ENCODE measurements at regions not wholly inside any gene's neighbourhood (a gene's known extent, or its start where the extent isn't known, plus 50 kb on each side); places are given as distances from the start of the nearest gene placed in this dataset.

- Mint-ChIP-seq H3K36me3 (ENCODE audit: low read depth) (no peaks in the 10 kb centered on the region), H3K4me1 (ENCODE audit: low read depth) (no peaks in the 10 kb centered on the region), H3K4me3 (no peak overlapping the region), H3K27ac (no peak overlapping the region), H3K27me3 (ENCODE audit: low read depth) (peaks cover 6% of the 10 kb centered on the region), H3K9me3 (peaks cover 7% of the 10 kb centered on the region)
- DNase-seq (ENCODE audit: low spot score), result no peak
These were observed 153.6 kb upstream of the TMTC4 start for GRCh38 chr13:100828226-100828625.

GRCh38 chr13:100827489-100828176, 153.0 kb upstream of the TMTC4 start:
- no peak overlapping the region for H3K27ac Mint-ChIP-seq
- H3K27me3 Mint-ChIP-seq (ENCODE audit: low read depth), result peaks cover 6% of the 10 kb centered on the region
- no peak for DNase-seq (ENCODE audit: low spot score)
- no peaks in the 10 kb centered on the region for H3K36me3 Mint-ChIP-seq (ENCODE audit: low read depth)
- H3K9me3 Mint-ChIP-seq, result peaks cover 7% of the 10 kb centered on the region
- no peaks in the 10 kb centered on the region for H3K4me1 Mint-ChIP-seq (ENCODE audit: low read depth)
- no peak overlapping the region for H3K4me3 Mint-ChIP-seq

GRCh38 chr13:100826441-100826840, 151.8 kb upstream of the TMTC4 start:
- Mint-ChIP-seq H3K27me3 (ENCODE audit: low read depth) (peaks cover 6% of the 10 kb centered on the region), H3K27ac (no peak overlapping the region), H3K9me3 (no peaks in the 10 kb centered on the region), H3K4me3 (no peak overlapping the region), H3K4me1 (ENCODE audit: low read depth) (no peaks in the 10 kb centered on the region), H3K36me3 (ENCODE audit: low read depth) (no peaks in the 10 kb centered on the region)
- DNase-seq (ENCODE audit: low spot score), result no peak

GRCh38 chr13:100825557-100825956, 151.0 kb upstream of the TMTC4 start:
- no peak for DNase-seq (ENCODE audit: low spot score)
- H3K27ac Mint-ChIP-seq, result no peak overlapping the region
- no peaks in the 10 kb centered on the region for H3K4me1 Mint-ChIP-seq (ENCODE audit: low read depth)
- peaks cover 6% of the 10 kb centered on the region for H3K27me3 Mint-ChIP-seq (ENCODE audit: low read depth)
- H3K9me3 Mint-ChIP-seq, result no peaks in the 10 kb centered on the region
- H3K36me3 Mint-ChIP-seq (ENCODE audit: low read depth), result no peaks in the 10 kb centered on the region
- H3K4me3 Mint-ChIP-seq, result no peak overlapping the region

GRCh38 chr13:100824366-100824765, 149.8 kb upstream of the TMTC4 start:
- no peak overlapping the region for H3K4me3 Mint-ChIP-seq

GRCh38 chr13:100823448-100823847, 148.9 kb upstream of the TMTC4 start:
- Mint-ChIP-seq H3K9me3 (no peaks in the 10 kb centered on the region), H3K27ac (no peak overlapping the region), H3K4me3 (no peak overlapping the region), H3K27me3 (ENCODE audit: low read depth) (peaks cover 8% of the 10 kb centered on the region), H3K36me3 (ENCODE audit: low read depth) (no peaks in the 10 kb centered on the region), H3K4me1 (ENCODE audit: low read depth) (no peaks in the 10 kb centered on the region)
- DNase-seq (ENCODE audit: low spot score), result no peak

More at GRCh38 chr13:100824366-100824765, 149.8 kb upstream of the TMTC4 start:
- no peak overlapping the region for H3K27ac Mint-ChIP-seq
- H3K4me1 Mint-ChIP-seq (ENCODE audit: low read depth), result no peaks in the 10 kb centered on the region
- H3K9me3 Mint-ChIP-seq, result no peaks in the 10 kb centered on the region
- H3K36me3 Mint-ChIP-seq (ENCODE audit: low read depth), result no peaks in the 10 kb centered on the region
- DNase-seq (ENCODE audit: low spot score), result no peak
- H3K27me3 Mint-ChIP-seq (ENCODE audit: low read depth), result peaks cover 6% of the 10 kb centered on the region

GRCh38 chr13:100822871-100823443, 148.4 kb upstream of the TMTC4 start:
- Mint-ChIP-seq H3K4me3 (no peak overlapping the region), H3K36me3 (ENCODE audit: low read depth) (no peaks in the 10 kb centered on the region), H3K27ac (no peak overlapping the region), H3K9me3 (no peaks in the 10 kb centered on the region), H3K4me1 (ENCODE audit: low read depth) (no peaks in the 10 kb centered on the region), H3K27me3 (ENCODE audit: low read depth) (peaks cover 8% of the 10 kb centered on the region)
- no peak for DNase-seq (ENCODE audit: low spot score)

GRCh38 chr13:100818711-100819110, 144.1 kb upstream of the TMTC4 start:
- no peak for DNase-seq (ENCODE audit: low spot score)
- Mint-ChIP-seq H3K36me3 (ENCODE audit: low read depth) (no peaks in the 10 kb centered on the region), H3K27ac (no peak overlapping the region), H3K27me3 (ENCODE audit: low read depth) (peaks cover 2% of the 10 kb centered on the region), H3K4me1 (ENCODE audit: low read depth) (no peaks in the 10 kb centered on the region), H3K4me3 (no peak overlapping the region), H3K9me3 (no peaks in the 10 kb centered on the region)

GRCh38 chr13:100817928-100818327, 143.3 kb upstream of the TMTC4 start:
- peaks cover 2% of the 10 kb centered on the region for H3K27me3 Mint-ChIP-seq (ENCODE audit: low read depth)
- H3K36me3 Mint-ChIP-seq (ENCODE audit: low read depth), result no peaks in the 10 kb centered on the region
- no peaks in the 10 kb centered on the region for H3K9me3 Mint-ChIP-seq
- no peaks in the 10 kb centered on the region for H3K4me1 Mint-ChIP-seq (ENCODE audit: low read depth)
- no peak overlapping the region for H3K4me3 Mint-ChIP-seq
- no peak overlapping the region for H3K27ac Mint-ChIP-seq
- no peak for DNase-seq (ENCODE audit: low spot score)

- Mint-ChIP-seq H3K4me1 (ENCODE audit: low read depth) (no peaks in the 10 kb centered on the region), H3K27me3 (ENCODE audit: low read depth) (peaks cover 5% of the 10 kb centered on the region), H3K9me3 (no peaks in the 10 kb centered on the region), H3K4me3 (no peak overlapping the region), H3K27ac (no peak overlapping the region), H3K36me3 (ENCODE audit: low read depth) (no peaks in the 10 kb centered on the region)
- DNase-seq (ENCODE audit: low spot score), result no peak
These were observed 141.0 kb upstream of the TMTC4 start for GRCh38 chr13:100815476-100816046.

- H3K36me3 Mint-ChIP-seq (ENCODE audit: low read depth), result no peaks in the 10 kb centered on the region
- no peaks in the 10 kb centered on the region for H3K4me1 Mint-ChIP-seq (ENCODE audit: low read depth)
- no peak overlapping the region for H3K4me3 Mint-ChIP-seq
- DNase-seq (ENCODE audit: low spot score), result no peak
- H3K27me3 Mint-ChIP-seq (ENCODE audit: low read depth), result peaks cover 3% of the 10 kb centered on the region
- no peaks in the 10 kb centered on the region for H3K9me3 Mint-ChIP-seq
- H3K27ac Mint-ChIP-seq, result no peak overlapping the region
These were observed 138.5 kb upstream of the TMTC4 start for GRCh38 chr13:100812982-100813584.

- H3K27ac Mint-ChIP-seq, result no peak overlapping the region
- no peaks in the 10 kb centered on the region for H3K9me3 Mint-ChIP-seq
- no peaks in the 10 kb centered on the region for H3K4me1 Mint-ChIP-seq (ENCODE audit: low read depth)
- no peak overlapping the region for H3K4me3 Mint-ChIP-seq
- no peaks in the 10 kb centered on the region for H3K36me3 Mint-ChIP-seq (ENCODE audit: low read depth)
- H3K27me3 Mint-ChIP-seq (ENCODE audit: low read depth), result peaks cover 7% of the 10 kb centered on the region
- DNase-seq (ENCODE audit: low spot score), result no peak
These were observed 137.3 kb upstream of the TMTC4 start for GRCh38 chr13:100811928-100812327.

- Mint-ChIP-seq H3K9me3 (no peaks in the 10 kb centered on the region), H3K4me1 (ENCODE audit: low read depth) (no peaks in the 10 kb centered on the region), H3K27ac (no peak overlapping the region), H3K4me3 (no peak overlapping the region), H3K36me3 (ENCODE audit: low read depth) (no peaks in the 10 kb centered on the region), H3K27me3 (ENCODE audit: low read depth) (peaks cover 10% of the 10 kb centered on the region)
- no peak for DNase-seq (ENCODE audit: low spot score)
These were observed 136.7 kb upstream of the TMTC4 start for GRCh38 chr13:100811024-100811865.

GRCh38 chr13:100810481-100810880, 135.9 kb upstream of the TMTC4 start:
- H3K27ac Mint-ChIP-seq, result no peak overlapping the region
- no peak overlapping the region for H3K4me3 Mint-ChIP-seq
- no peaks in the 10 kb centered on the region for H3K4me1 Mint-ChIP-seq (ENCODE audit: low read depth)
- DNase-seq (ENCODE audit: low spot score), result no peak
- peaks cover 14% of the 10 kb centered on the region for H3K27me3 Mint-ChIP-seq (ENCODE audit: low read depth)
- H3K36me3 Mint-ChIP-seq (ENCODE audit: low read depth), result no peaks in the 10 kb centered on the region
- H3K9me3 Mint-ChIP-seq, result no peaks in the 10 kb centered on the region

Measured in T-helper 2 cell treated with Interferon-gamma antibody and Interleukin-4, amounts not matched to agents 5 μg/mL and 100 μg/mL, for 36 hours (primary cell).